Kidney tubule cell (primary cell): ENCODE measurements at regions not wholly inside any gene's neighbourhood (a gene's known extent, or its start where the extent isn't known, plus 50 kb on each side); places are given as distances from the start of the nearest gene placed in this dataset.

ENCODE experiments used
- DNase-seq: peaks from one replicate; pipeline ENCODE4 v3.0.0-alpha.2; 2018; ENCODE audit warnings: low spot score

DNA sequence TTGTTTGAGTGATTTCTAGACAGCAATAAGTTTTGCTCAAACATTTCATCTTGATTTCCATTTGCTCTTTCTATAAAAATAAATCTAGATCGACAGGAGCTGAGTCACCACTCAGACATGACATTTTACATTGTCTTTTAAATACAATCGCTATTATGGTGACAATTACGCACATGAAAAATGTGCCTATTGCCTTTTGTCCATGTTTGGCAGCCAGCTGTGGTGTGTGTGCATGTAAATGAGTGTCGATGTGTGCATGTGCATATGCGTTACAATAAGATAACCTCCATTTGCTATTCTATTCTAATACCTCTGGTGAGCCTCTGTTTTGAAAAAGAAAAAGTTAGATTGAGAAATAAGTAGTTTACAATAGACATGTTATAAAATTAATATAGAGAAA is 89.7 kb upstream of the GRM7 start:
- no peak for DNase-seq

DNA sequence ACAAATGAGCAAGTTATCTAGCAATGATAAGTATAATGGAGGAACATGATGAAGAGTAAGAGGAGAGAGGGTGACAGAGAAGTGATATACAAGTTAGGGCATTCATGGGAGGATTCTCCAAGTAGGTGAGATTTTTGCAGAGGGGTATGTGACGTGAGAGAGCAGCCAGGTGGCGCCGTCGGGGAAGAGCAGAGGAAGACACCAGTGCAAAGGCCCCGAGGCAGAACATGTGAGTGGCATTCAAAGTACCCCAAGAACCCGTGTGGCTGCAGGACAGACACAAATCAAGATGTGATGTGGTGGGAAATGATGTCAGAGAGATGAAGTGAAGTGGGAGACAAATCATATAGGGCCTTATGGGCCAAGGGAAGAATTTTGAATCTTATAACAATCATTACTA is 81.8 kb upstream of the GRM7 start:
- no peak for DNase-seq

DNA sequence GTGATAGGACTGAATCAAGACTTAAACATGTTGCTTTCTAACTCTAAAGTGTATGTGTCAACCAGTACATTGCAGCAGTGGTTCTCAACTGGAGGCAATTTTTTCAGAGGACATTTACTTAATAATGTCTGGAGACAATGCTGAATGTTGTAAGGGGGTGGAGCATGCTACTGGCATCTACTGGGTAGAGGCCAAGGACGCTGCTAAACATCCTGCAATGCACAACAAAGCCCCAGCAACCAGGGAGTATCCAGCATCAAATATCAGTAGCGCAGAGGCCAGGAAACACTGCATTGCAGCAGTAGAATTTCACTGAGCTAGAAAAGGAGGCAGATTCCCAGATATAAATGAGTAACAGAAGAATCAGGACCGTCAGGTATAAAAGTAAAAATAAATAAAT is 79.8 kb upstream of the GRM7 start:
- no peak for DNase-seq

DNA sequence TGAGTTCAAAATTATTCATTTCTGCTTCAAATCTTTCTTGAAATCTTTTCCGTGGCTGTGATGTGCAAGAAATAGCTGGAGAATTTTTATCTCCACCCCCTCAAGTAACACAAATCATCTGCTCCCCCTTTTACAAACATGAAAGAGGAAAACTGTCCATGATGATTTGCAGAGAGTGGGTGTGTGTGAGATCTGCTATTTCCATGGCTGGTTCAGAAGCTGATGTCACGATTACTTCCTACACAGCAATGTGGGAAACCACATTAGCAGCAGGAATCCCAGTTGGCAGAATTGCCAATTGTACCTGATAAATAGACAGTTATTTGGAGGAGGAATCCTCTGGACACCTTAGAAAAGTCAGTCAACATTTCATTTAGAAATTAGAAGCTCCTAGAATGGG is 75.2 kb upstream of the GRM7 start:
- peak; percentile 20 for DNase-seq

DNA sequence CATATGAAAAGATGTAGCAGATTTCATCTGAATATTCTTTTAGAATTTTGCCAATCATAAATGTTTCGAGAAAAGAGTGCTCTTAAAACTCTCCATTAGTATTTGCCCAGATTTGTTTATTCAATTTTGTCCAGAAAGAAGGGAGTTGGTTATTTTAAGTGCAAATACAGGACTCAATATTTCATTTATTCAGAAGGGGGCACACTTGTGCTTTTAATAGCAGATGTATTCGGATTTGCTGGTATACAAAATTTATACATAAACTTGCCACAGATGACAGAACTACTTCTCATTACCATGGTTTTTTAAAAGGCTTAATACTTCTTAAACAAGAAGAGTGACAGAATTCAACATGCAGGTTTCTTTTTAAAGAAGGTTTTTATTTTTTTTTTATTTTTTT is 69.8 kb upstream of the GRM7 start:
- DNase-seq = no peak

DNA sequence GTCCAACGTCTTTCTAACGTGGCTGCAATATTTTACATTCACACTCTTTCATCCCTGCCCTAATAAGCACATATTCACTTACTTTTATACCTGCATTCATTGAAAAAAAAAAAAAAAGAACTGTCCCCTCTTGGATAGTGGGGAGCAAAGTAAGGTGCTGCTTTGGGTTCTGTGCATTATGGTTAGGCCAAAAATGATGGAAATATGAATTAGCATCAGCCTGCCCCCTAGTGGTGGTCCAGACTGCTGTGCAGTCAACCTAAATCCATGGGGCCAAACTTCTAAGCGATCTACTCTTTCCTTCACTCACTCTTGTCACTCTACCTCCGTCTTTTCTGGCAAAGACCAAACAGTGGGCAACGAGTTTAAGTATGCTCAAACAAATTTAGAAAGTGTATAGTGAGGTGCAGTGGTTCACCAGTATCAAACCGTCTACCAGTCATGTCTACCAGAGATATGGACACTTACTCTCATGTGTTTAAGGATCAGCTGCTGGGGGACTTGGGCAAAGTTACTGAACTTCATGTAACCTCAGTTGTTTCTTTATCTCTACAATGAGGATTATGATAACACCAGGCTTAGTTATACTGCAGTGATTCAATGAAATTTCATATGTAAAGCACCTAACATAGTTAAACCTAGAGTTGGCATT is 61.5 kb upstream of the GRM7 start:
- peak; percentile 34 for DNase-seq

DNA sequence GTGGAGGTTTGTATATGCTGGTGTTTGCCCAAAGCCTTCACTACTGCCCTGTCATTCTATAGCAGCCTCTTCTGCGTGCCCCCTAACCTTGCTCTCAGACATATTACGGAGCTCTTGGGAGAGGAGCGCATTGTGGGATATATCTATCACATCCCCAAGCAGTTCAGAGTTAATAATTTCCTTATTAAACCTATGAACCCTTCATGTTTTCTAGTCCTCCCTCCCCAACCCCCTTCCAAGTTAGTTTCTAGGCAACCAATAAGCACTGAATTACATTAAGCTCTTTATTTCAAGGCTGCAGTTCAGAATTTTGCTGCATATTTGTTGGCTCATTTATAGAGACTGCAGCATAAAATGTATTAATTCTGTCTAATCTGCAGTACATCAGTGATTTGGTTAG is 57.3 kb upstream of the GRM7 start:
- peak; percentile 7 for DNase-seq

DNA sequence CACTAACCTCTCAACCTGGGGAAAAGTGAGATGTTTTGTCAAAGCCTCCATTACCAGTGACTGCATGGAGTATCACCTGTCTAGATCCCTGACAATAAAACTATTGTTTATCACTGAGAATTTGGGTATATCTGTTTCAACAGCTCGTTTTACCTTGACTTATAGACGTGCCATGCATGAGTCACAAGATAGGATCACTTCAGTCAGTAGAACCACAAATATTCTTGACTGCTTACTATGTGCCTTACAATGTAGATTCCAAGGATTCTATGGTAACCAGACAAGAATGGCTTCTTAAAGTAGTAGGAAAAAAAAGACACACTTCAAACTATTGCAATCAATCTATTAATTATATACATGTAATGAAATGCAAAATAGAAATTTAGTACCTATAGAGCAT is 55.7 kb upstream of the GRM7 start:
- peak; percentile 71 for DNase-seq

DNA sequence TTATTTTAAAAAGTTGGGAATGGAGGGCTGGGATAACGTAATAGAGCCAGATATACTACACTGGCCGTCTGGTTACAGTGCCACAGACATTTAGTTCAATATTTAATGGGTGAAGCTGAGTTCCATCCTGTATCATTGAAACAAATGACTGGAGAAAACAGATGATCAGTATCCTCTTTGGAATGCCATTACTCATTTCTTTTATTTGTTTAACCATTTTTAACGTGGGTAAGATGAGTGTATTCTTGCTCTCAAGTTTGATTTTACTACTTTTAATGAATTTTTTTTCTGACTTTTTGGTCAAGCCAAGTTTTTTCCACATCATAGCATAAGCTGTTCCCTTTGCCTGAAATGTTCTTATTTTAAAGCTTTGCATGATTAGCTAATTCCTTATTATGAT is 53.9 kb upstream of the GRM7 start:
- peak; percentile 39 for DNase-seq

DNA sequence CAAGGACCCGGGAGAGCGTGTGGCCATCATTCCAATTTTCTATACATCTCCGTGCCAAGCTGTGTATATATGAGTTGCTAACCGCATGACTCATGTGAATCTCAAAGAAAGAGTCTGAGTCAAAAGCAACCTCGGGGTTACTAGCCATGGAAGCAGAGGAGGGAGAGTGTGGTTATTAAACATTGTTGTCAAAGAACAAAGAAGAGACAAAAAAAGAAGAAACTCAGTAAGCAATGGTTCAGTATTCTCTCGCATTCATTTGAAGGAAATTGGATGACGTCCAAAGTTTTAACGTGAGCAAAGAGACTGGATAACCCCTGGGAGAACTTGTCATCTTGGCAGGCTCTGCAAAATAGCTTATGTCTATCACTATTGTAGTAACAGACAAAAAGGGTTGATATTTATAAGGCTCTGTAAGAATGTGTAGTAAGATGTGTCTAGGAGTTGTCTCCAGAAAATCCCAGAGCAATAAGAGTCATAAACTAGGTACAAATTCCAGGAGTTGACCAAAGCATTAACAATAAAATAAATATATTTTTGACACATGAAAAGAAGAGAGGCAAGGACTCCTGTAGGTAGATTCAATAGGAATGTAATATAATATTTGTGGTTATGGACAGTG is 52.8 kb upstream of the GRM7 start:
- DNase-seq = peak; percentile 57

DNA sequence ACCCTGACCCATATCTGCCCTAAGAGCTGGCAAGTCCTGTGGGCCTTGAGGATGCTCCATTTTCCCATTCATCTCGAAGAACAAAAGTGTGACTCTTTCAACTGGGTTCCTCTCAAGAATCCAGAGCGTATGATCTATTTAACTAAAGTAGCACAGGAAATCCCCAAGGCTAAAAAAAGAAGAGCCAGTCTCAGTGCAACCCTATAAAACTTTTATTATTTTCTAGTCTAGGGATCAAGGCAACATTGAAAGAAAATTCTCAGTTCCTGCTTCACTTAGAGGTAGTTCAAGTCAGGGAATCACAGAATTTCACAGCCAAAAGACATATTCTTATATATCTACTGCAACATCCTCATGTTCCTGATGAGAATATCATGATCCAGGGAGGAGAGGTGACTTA is 51.6 kb upstream of the GRM7 start:
- DNase-seq = no peak
